ENCODE measurements at regions not wholly inside any gene's neighbourhood (a gene's known extent, or its start where the extent isn't known, plus 50 kb on each side); places are given as distances from the start of the nearest gene placed in this dataset.

GRCh38 chrX:68936608-68937007 is 107.8 kb downstream of the EFNB1 start:
- Mint-ChIP-seq H3K9me3 (no peaks in the 10 kb centered on the region), H3K36me3 (ENCODE audit: low read depth) (no peaks in the 10 kb centered on the region), H3K27ac (no peak overlapping the region), H3K27me3 (no peaks in the 10 kb centered on the region), H3K4me3 (no peak overlapping the region), H3K4me1 (ENCODE audit: low read depth) (peaks cover 4% of the 10 kb centered on the region)
- Histone ChIP-seq H3K4me3 (ENCODE audit: low read length) (no peak overlapping the region), H3K27ac (ENCODE audit: low read depth in 1 of 2, low read length in 2 of 2) (no peak overlapping the region), H3K36me3 (ENCODE audit: insufficient read depth, low read length) (no peaks in the 10 kb centered on the region), H3K27me3 (ENCODE audit: control insufficient read depth in 1 of 2, insufficient read depth in 2 of 2, low read length in 2 of 2) (no peaks in the 10 kb centered on the region), H3K9me3 (ENCODE audit: control insufficient read depth in 1 of 2, insufficient read depth in 1 of 2, low read length in 2 of 2) (no peaks in the 10 kb centered on the region), H3K4me1 (ENCODE audit: insufficient read depth, low read length) (no peaks in the 10 kb centered on the region)
- ChIA-PET POLR2A (no interaction called here), CTCF (no interaction called here)
- intact Hi-C loops (cut with DNase I, micrococcal nuclease), result no loop called here
- no peak for DNase-seq
- TF ChIP-seq, protein P1, sequence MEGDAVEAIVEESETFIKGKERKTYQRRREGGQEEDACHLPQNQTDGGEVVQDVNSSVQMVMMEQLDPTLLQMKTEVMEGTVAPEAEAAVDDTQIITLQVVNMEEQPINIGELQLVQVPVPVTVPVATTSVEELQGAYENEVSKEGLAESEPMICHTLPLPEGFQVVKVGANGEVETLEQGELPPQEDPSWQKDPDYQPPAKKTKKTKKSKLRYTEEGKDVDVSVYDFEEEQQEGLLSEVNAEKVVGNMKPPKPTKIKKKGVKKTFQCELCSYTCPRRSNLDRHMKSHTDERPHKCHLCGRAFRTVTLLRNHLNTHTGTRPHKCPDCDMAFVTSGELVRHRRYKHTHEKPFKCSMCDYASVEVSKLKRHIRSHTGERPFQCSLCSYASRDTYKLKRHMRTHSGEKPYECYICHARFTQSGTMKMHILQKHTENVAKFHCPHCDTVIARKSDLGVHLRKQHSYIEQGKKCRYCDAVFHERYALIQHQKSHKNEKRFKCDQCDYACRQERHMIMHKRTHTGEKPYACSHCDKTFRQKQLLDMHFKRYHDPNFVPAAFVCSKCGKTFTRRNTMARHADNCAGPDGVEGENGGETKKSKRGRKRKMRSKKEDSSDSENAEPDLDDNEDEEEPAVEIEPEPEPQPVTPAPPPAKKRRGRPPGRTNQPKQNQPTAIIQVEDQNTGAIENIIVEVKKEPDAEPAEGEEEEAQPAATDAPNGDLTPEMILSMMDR (IDR thresholded peaks at IDR 0.05), result no peak
- no peak for ATAC-seq (ENCODE audit: poor library complexity)

- Histone ChIP-seq H3K27ac (ENCODE audit: low read depth in 1 of 2, low read length in 2 of 2) (no peak overlapping the region), H3K36me3 (ENCODE audit: insufficient read depth, low read length) (no peaks in the 10 kb centered on the region), H3K4me1 (ENCODE audit: insufficient read depth, low read length) (no peaks in the 10 kb centered on the region), H3K27me3 (ENCODE audit: control insufficient read depth in 1 of 2, insufficient read depth in 2 of 2, low read length in 2 of 2) (no peaks in the 10 kb centered on the region), H3K4me3 (ENCODE audit: low read length) (no peak overlapping the region), H3K9me3 (ENCODE audit: control insufficient read depth in 1 of 2, insufficient read depth in 1 of 2, low read length in 2 of 2) (no peaks in the 10 kb centered on the region)
- no peak for DNase-seq
- ChIA-PET POLR2A (no interaction called here), CTCF (no interaction called here)
- Mint-ChIP-seq H3K27me3 (no peaks in the 10 kb centered on the region), H3K27ac (no peak overlapping the region), H3K9me3 (no peaks in the 10 kb centered on the region), H3K4me3 (no peak overlapping the region), H3K4me1 (ENCODE audit: low read depth) (peaks cover 4% of the 10 kb centered on the region), H3K36me3 (ENCODE audit: low read depth) (no peaks in the 10 kb centered on the region)
- intact Hi-C loops (cut with DNase I, micrococcal nuclease), result no loop called here
- ATAC-seq (ENCODE audit: poor library complexity), result no peak
- TF ChIP-seq, protein P1 (IDR thresholded peaks at IDR 0.05), result no peak
Measured at GRCh38 chrX:68936126-68936525, 107.3 kb downstream of the EFNB1 start.

GRCh38 chrX:68935362-68935761 is 106.5 kb downstream of the EFNB1 start:
- no peaks in the 10 kb centered on the region for H3K9me3 ChIP-seq (ENCODE audit: control insufficient read depth in 1 of 2, insufficient read depth in 1 of 2, low read length in 2 of 2)
- Mint-ChIP-seq H3K27me3 (no peaks in the 10 kb centered on the region), H3K4me3 (no peak overlapping the region), H3K27ac (no peak overlapping the region), H3K36me3 (ENCODE audit: low read depth) (no peaks in the 10 kb centered on the region), H3K4me1 (ENCODE audit: low read depth) (peaks cover 4% of the 10 kb centered on the region), H3K9me3 (no peaks in the 10 kb centered on the region)
- POLR2A ChIA-PET, result no interaction called here
- no peaks in the 10 kb centered on the region for H3K4me1 ChIP-seq (ENCODE audit: insufficient read depth, low read length)
- CTCF ChIA-PET, result no interaction called here
- ATAC-seq (ENCODE audit: poor library complexity) (no peak), DNase-seq (no peak)
- no peaks in the 10 kb centered on the region for H3K27me3 ChIP-seq (ENCODE audit: control insufficient read depth in 1 of 2, insufficient read depth in 2 of 2, low read length in 2 of 2)
- H3K27ac ChIP-seq (ENCODE audit: low read depth in 1 of 2, low read length in 2 of 2), result no peak overlapping the region
- H3K36me3 ChIP-seq (ENCODE audit: insufficient read depth, low read length), result no peaks in the 10 kb centered on the region
- intact Hi-C loops (cut with DNase I, micrococcal nuclease), result no loop called here
- H3K4me3 ChIP-seq (ENCODE audit: low read length), result no peak overlapping the region
- TF ChIP-seq, protein P1 (IDR thresholded peaks at IDR 0.05), result no peak
